NCI-H187 (cell line): ENCODE measurements at regions not wholly inside any gene's neighbourhood (a gene's known extent, or its start where the extent isn't known, plus 50 kb on each side); places are given as distances from the start of the nearest gene placed in this dataset.
"Not testable (repeated sequence)": the region's sequence is repeated elsewhere in the genome, so short reads cannot be mapped to it uniquely, and the experiment has no call there.

Experiments used
- DNase-seq, 2 experiments: peaks; one replicate each; lab custom pipeline; 2025; lab: John Stamatoyannopoulos, UW

DNA sequence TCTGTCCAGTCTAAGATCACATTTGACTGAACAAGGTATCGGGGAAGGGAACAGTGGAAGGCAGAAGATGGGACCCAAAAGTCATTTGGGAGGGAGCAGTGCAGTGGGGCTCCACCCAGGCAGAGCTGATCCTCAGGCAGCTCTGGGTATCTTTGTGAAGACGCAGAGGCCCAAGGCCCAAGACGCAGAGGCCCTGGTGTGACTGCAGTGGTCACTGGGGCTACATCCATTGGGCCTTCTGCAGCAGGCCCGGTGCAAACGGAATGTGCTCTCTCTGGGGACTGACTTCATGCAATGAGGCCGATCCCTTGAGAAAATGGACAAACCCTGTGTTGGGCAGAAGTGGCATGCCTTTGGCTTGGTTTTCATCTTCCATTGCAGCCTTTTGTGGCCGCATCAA is 463.4 kb upstream of the ZNF507 start:
- no peak for DNase-seq

DNA sequence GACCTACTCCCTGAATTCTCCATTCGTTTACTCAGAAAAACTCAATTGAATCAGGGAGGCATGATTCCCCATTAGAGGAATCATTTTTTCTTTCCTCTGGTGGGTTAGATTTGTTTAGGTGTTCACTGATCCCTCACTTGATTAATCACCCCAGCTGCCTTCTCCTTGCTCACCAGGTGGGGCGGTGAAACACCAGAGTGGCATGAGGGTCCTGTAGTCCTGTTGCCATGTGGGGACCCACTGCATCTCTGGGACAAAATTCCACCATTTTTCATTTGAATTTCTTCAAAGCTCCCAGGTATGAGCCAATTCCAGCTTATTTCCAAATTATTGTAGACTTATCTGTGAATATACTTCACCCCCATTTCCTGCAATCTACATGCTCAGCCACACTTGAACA is 462.7 kb upstream of the ZNF507 start:
- no peak for DNase-seq

DNA sequence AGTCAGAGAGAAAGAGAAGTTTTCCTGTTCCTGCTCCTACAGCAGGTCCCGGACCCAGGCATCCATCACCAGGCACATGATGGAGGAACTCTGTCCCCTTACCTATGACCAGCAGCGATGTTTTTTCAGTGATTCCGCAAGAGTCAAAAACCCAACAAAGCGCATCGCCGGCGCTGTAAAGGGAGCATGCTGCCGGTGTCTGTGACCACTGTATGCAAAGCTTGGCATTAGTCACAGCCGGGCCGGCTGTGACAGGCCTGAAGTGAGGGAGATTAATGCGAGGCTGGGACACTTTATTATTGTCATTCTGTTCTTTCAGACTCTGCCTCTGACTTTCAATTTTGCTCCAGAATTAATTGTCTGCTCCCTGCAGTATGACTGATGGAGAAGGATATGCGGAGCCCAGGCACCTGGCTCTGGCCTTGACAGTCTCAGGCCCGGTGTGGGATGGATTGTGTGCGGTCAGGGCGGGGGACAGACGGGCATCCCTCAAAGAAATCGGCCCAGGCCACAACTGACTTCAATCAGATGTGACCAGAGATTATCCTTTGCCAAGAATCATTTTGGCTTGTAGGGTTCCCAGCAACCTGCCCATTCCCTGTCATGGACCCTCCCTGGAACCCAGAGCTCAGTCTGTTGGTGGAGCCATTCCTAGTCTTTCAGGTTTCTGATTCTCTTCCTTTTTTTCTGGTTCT is 462.0 kb upstream of the ZNF507 start:
- no peak for DNase-seq

DNA sequence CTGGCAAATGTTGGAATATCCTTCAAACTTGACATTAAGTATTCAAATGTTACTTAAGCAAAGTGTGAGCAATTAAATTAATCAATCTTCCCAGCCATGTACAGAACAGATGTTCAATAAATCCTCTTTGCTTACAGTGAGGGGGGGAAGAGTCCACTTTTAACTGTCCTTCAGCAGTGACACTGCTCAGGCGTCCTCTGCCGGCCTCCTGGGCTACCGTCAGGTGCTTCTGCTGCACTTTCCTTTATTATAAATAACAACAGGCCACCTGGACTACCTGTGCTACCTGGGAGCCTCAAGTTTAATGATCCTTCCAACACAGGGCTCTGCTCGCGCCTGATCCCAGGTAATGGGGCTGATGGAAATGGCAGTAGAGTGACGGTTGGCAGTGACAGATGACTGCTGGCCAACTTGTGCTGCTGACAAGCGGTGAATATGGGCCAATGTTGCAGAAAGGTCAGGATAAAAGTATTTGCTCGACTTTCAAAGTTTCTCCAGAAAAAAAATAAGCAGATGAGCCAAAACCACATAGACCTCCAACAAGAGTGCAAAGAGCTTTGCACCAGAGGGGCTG is 460.0 kb upstream of the ZNF507 start:
- no peak for DNase-seq

DNA sequence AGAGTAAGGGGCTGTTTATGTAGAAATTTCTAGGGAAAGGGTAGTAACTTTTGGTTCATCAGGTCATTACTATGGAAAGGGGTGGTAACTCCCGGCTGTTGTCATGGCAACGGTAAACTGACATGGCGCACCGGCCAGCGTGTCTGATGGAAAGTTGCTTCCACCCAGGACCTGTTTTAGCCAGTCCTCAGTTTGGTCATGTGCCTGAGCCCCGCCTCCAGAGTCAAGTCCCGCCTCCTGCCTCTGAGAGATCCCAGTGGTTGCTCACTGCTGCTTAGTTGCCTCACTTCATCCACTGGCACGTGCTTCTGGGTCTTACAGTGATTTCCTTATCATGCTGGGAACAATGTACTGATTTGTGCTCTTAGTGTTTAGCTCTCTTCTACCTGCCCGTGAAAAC is 455.2 kb upstream of the ZNF507 start:
- DNase-seq, result no peak

DNA sequence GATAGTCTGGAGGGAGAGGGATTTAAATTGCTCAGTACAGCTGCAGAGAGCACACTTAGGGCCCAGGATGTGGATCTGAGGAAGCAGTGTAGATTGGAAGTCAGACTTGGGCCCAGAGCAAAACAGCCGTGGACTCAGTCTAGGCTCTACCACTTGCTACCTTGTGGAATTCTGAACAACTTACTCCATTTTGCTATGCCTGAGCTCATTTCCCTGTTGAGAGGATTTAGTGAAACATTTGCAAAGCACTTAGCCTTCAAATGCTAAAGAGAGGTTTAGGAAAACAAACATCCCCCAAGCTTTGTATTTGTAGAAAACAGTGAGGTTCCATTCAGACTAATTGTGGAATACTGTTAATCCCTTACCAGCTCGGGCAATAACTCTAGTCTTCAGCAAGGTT is 453.4 kb upstream of the ZNF507 start:
- DNase-seq, result no peak

DNA sequence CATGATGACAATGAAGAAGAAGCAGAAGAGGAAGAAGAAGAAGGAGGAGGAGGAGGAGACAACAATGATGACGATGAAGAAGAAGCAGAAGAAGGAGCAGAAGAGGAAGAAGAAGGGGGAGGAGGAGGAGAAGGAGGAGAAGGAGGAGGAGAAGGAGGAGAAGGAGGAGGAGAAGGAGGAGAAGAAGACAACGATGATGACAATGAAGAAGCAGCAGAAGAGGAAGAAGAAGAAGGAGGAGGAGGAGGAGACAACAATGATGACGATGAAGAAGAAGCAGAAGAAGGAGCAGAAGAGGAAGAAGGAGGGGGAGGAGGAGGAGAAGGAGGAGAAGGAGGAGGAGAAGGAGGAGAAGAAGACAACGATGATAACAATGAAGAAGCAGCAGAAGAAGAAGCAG is 451.9 kb upstream of the ZNF507 start:
- DNase-seq, result not testable (repeated sequence)

DNA sequence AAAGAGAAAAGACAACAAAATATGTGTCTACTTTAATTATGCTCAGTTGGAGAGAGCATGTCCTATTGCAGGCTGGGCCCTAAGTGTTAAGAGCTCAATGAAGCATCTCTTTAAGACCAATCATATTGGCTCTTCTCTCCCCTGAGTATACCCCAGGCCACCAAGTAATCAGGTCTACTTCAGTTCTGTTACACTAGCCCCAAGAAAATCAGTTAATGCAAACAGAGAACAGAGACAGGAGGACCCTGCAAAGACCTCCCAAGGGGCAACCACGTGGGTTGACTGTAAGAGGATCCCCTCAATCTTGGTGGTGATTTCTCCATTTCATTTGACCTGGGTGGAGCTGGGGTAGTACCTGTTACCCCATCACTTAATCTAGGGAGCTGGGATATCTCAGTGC is 451.0 kb upstream of the ZNF507 start:
- no peak for DNase-seq

DNA sequence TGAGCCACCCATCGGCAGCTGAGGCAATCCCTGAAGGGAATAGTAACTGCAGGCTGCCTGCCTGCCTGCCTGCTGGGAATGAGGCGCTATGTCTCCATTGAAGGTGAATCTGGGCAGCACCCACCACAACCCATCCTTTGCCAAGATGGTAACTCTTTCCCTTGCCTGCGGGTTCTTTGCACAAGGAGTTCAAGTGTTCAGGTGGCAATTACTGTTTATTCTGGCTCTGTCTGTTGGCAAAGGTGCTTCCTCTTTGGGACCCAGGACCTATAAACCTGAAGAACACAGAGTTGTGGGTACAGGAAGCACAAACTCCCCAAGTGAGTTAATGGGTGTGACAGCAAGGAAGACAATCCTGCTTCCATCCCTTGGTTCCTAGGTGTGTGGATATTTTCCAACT is 448.1 kb upstream of the ZNF507 start:
- DNase-seq, result no peak

DNA sequence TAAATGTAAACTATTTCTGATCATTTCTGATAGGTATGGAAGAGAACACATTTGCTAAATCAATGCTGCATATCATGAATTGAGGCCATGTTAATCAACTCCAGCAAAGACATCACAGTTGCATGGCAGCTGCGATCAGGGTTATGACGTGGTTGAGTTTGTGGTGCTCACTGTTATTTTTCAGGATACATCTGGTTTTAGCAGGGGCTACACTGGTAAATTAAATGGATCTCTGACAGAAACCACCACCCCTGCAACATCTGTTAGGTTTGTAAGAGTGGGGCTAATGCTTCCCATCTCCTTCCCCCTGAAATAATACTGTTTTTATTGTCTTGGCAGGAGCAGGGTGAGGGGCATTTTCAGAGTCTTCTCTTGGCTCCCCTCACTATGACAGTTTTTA is 444.4 kb upstream of the ZNF507 start:
- no peak for DNase-seq

DNA sequence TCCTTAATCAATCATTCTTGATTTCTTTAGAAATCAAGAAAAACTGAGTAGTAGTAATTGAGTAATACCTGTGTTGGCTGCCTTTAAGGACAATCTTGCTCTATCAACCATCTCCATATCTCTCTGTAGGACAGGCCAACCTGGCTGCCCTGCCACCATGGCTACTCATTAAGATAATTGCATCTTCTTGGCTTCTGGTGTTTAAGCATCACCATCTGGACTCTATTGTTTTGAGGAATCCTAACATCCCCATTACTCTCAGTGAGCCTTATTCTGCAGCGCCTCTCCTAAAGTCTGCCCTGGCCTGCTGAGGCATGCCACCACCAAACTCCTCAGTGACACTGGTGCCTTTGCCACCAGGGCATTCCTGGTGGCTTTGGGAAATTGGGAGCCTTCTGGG is 442.6 kb upstream of the ZNF507 start:
- DNase-seq, result no peak

DNA sequence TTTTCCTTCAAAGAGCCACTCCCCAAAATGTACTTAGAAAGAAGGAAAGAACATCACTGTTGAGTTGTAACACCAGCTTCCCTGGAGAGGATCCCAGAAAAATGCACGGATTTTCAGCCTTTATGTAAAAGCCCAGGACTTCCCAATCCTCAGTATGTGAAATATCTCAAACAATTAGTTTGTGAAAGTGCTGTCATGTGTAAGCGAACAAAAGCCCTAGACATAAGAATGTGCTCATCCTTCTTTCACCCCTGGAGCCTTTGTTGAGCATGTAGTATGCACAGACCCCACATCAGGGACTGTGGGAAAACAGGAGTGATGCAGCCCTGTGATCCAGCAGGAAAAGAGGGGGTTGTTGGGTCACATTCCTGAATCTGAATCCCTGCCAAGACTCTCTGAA is 441.4 kb upstream of the ZNF507 start:
- DNase-seq, result no peak

DNA sequence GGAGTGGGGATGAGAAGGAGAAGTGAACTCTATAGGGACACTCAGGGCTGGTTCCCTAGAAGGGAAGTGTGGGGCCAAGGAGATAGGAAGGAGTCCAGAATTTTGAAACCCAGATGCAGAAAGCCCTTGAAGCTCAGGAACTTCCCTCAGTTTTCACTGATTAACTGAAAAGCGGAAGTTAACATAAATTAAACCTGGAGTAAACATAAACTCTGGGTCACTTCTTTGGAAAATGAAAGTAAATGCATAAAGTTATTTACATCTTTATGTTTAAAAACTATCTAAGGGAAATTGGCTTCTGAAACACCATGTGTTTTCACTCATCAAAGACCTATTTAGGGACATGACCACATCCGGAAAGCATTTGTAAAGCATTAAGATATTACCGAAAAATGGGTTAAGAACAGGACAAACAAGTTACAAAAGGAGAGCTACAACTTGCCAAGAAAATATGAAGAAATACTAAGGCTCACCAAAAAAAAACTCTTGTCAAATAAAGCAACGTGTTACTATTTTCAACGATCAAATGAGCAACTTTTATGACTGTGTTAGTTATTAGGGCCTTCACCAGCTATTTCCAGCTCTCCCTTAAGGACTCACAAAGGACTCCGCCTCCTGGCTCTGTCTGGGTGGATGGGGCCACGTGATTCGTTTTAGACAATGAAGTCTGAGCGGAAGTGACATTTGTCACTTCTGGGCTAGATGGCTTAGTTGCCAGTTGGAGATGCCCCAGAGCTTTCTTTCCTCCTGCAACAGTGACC is 439.1 kb upstream of the ZNF507 start:
- DNase-seq, result no peak

DNA sequence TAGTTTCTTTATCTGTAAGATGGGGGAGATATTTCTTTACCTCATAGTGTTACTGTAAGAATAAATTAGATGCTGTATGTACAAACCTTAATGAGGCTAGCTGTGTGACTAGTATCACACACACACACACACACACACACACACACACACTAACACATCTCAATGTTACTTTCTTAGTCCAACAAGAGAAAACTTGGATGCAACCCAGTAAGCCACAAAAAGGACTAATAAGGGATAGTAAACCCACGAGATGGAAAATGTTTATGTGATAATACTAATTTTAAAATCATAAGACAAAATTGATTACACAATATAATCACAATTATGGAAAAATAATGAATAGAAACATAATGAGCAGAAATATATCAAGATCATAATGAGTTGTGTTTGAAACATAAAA is 437.7 kb upstream of the ZNF507 start:
- DNase-seq, result no peak

DNA sequence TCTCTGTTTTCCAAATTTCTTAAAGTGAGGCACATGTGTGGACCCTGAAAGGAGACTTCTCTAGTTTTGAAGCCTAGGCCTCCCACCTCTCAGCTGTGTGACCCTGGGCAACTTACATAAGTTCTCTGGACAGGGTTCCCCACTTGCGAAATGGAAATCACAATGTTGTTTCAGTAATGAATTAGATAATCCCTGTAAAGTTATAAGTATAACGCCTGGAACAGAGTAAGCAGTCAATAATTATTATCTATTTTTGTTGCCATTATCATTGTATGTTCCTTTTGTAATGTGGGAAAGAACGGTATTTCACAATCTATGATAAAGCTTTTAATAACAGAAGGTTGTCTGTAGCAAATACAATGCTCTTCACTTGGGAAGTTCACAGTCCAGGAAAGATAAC is 437.3 kb upstream of the ZNF507 start:
- no peak for DNase-seq

DNA sequence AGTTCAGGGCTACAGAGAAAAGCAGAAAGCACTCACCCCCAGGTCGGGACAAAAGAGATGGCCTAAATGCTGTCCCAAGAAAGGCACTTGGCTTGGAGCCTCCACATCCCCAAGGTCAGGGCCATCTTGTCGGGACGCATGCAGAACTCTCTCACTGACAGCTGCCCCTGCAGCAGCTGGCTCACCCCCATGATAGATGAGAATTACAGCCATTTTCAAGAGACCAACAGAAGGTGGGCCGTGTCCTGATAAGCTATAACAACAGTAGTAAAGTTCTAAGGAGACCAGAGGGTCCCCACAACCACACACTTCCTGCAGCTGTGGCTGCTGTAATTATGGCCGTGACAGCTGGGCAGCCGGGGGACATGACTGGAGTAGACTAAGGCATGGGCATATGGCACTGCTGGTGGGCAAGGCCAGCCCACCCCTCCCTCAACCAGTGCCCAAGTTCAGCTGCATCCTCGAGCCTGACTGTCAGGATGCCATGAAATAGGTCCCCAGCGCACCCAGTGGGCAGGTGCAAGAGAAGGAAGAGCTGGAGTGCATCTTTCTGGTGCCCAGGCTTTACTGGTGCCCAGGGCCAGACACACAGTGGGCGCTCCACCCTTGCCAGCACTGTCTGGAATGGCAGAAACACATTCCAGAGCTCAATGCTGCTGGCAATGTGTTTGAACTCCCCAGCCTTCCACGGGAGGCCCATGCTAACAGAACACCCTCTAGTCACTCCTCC is 436.7 kb upstream of the ZNF507 start:
- DNase-seq, result no peak

DNA sequence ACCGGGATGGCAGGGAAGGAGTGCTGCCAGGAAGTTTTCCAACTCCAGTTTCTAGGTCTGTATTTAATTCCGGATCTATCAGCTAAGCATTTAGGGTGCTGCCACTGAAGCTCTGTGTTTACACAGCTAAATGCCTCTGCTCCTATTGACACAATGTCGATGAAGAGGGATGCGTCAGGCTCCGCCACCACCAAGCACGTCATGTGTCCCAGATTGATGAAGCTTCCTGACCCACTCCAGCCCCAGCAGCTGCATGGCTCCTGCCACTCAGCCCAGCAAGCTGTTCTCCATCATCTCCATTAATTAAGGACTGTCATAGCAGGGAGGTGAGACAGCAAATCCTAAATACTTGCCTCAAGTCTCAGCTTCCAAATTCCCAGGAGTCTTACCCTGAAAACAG is 435.2 kb upstream of the ZNF507 start:
- no peak for DNase-seq

DNA sequence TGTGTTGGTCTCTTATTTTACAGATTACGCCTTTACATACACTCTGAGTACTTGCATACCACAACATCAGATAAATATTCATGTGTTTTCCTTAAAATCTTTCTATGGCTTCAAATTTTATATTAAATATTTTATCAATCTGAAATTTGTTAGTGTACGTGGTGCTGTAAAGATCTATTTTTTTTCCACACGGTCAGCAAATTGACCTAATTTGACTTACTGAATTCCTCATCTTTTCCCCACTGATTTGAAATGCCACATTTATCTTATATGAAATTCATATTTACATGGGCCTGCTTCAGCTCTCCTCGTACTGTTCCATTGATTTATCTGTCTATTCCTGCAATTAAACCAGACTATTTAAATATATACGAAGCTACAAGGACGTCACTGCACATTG is 433.8 kb upstream of the ZNF507 start:
- DNase-seq, result no peak

DNA sequence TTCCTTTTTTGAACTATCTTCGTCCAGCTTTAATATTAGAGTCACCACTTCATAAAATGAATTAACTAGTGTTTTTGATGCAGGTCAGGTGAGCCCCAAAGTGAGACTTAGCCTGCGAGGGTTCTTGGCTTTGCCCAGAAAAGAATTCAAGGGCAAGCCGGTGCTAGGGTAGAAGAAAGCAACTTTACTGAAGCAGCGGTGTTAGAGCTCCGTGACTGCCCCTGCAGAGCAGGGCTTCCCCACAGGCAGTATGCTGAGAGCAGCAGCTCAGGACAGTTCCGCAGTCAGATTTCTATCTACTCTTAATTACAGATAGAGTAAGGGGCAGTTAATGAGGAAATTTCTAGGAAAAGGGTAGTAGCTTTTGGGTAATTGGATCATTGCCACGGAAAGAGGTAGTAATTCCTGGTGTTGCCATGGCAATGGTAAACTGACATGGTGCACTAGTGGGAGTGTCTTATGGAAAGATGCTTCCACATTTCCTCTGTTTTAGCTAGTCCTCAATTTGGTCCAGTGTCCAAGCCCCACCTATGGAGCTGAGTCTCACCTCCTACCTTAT is 432.2 kb upstream of the ZNF507 start:
- DNase-seq, result no peak

DNA sequence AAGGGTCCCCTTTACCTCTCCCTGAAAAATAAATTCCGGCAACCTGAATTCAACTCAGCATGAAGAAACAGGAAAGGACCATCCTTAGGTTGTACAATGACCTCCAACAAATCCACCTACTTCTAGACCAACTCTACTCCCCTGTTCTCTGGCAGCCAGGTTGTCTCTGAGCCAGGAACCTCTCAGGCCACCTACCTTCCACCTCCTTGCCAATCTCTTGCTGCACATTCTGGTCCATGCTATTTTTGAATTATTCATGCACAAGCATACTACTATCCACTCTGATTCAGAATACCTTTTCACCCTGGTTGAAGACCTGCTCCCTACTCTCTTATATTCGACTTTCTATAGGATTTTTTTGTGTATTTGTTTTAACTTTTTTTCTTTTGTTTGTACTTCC is 415.0 kb upstream of the ZNF507 start:
- DNase-seq, result no peak

DNA sequence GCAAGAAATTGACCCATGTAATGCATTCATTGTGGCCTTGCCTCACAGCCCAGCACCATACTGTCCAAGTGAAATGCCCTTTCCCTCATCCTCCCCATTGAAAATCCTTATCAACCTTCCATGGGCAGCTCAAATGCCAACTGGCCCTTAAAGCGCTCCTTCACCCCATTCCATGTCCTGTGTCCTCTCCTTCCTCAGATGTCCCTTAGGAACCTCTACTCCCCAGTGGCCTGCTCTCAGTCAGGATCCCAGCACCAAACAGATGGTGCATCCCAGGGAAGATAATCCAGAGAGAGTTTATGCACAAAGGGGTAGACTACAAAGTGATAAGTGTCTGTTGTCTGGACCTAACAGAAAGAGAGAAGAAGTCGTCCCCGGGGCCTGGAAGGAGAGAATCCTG is 407.4 kb upstream of the ZNF507 start:
- DNase-seq, result no peak

DNA sequence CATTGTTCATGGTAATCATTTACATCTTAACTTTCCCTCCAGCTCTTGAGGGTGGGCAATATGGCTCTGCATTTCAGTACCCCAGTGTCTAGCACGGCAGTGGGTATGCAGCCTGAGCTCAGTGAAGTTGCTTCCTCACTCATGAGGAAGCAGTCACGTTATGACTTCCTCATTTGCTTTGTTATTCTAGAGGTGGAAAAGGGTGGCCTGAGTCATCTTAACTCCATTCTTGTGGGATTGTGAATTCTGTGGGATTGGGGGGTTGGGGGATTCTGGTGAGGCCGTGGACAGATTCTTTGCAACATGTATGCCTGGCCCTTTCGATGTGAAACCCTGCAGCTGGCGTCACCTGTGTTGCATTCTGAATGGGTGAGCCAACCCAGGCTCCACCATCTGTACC is 406.7 kb upstream of the ZNF507 start:
- DNase-seq, result no peak

DNA sequence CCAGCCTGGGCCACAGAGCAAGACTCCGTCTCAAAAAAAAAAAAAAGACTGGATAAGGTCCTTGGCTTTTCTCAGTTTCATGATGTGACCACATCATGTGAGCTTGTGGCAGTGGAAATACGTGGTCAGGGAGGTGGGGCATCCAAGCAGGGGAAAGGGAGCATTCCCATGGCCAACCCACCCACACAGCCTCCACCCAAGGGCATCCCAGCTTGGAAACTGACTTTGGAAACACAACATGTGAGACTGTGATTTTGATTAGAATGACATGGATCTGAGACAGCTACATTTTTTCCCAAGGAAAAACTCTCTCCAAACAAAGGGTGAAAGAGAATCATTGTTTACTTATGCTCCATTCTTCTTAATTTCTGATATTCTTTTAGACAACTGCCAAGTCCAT is 405.0 kb upstream of the ZNF507 start:
- DNase-seq, result no peak
